ENCODE measurements at regions not wholly inside any gene's neighbourhood (a gene's known extent, or its start where the extent isn't known, plus 50 kb on each side); places are given as distances from the start of the nearest gene placed in this dataset.

GRCh38 chr11:33451364-33451763 is 194.2 kb downstream of the HIPK3 start:
- Histone ChIP-seq H3K4me3 (no peak overlapping the region), H3K27ac (no peak overlapping the region), H3K27me3 (peaks cover 5% of the 10 kb centered on the region), H3K36me3 (no peaks in the 10 kb centered on the region), H3K9me3 (no peaks in the 10 kb centered on the region), H3K4me1 (no peaks in the 10 kb centered on the region)
- 83% methylated on average over 2 of the region's 2 CpGs for WGBS
- TF ChIP-seq POLR2A (IDR thresholded peaks at IDR 0.05) (no peak), POLR2AphosphoS5 (IDR thresholded peaks at IDR 0.05) (no peak), CTCF (IDR thresholded peaks at IDR 0.05) (no peak), EP300 (IDR thresholded peaks at IDR 0.05) (no peak)
- DNase-seq (ENCODE audit: low spot score in 2 of 2), result no peak

GRCh38 chr11:33449798-33450197 is 192.6 kb downstream of the HIPK3 start:
- Histone ChIP-seq H3K27ac (no peak overlapping the region), H3K36me3 (no peaks in the 10 kb centered on the region), H3K4me1 (no peaks in the 10 kb centered on the region), H3K4me3 (no peak overlapping the region), H3K9me3 (no peaks in the 10 kb centered on the region), H3K27me3 (peaks cover 5% of the 10 kb centered on the region)
- DNase-seq (ENCODE audit: low spot score in 2 of 2), result no peak
- no peak for TF ChIP-seq EP300 (IDR thresholded peaks at IDR 0.05)
- TF ChIP-seq POLR2AphosphoS5 (IDR thresholded peaks at IDR 0.05), result no peak
- TF ChIP-seq CTCF (IDR thresholded peaks at IDR 0.05), result no peak
- TF ChIP-seq POLR2A (IDR thresholded peaks at IDR 0.05), result no peak
- WGBS, result 91% methylated on average over 3 of the region's 3 CpGs

- Histone ChIP-seq H3K36me3 (no peaks in the 10 kb centered on the region), H3K4me3 (no peak overlapping the region), H3K9me3 (no peaks in the 10 kb centered on the region), H3K27ac (no peak overlapping the region), H3K27me3 (peaks cover 5% of the 10 kb centered on the region), H3K4me1 (no peaks in the 10 kb centered on the region)
- WGBS, result 68% methylated on average over 5 of the region's 5 CpGs
- TF ChIP-seq POLR2A (IDR thresholded peaks at IDR 0.05) (no peak), POLR2AphosphoS5 (IDR thresholded peaks at IDR 0.05) (no peak), CTCF (IDR thresholded peaks at IDR 0.05) (no peak), EP300 (IDR thresholded peaks at IDR 0.05) (no peak)
- no peak for DNase-seq (ENCODE audit: low spot score in 2 of 2)
Observed at GRCh38 chr11:33448461-33449130, 191.4 kb downstream of the HIPK3 start.

- Histone ChIP-seq H3K9me3 (no peaks in the 10 kb centered on the region), H3K4me3 (no peak overlapping the region), H3K27me3 (peaks cover 5% of the 10 kb centered on the region), H3K36me3 (no peaks in the 10 kb centered on the region), H3K27ac (no peak overlapping the region), H3K4me1 (no peaks in the 10 kb centered on the region)
- no peak for DNase-seq (ENCODE audit: low spot score in 2 of 2)
- no peak for TF ChIP-seq POLR2A (IDR thresholded peaks at IDR 0.05)
- TF ChIP-seq POLR2AphosphoS5 (IDR thresholded peaks at IDR 0.05), result no peak
- TF ChIP-seq CTCF (IDR thresholded peaks at IDR 0.05), result no peak
- no peak for TF ChIP-seq EP300 (IDR thresholded peaks at IDR 0.05)
- 84% methylated on average over 1 of the region's 1 CpG for WGBS
Observed at GRCh38 chr11:33445761-33446161, 188.6 kb downstream of the HIPK3 start.

- Histone ChIP-seq H3K4me3 (no peak overlapping the region), H3K27me3 (peaks cover 5% of the 10 kb centered on the region), H3K9me3 (no peaks in the 10 kb centered on the region), H3K36me3 (no peaks in the 10 kb centered on the region), H3K27ac (no peak overlapping the region), H3K4me1 (no peaks in the 10 kb centered on the region)
- TF ChIP-seq POLR2A (IDR thresholded peaks at IDR 0.05) (no peak), EP300 (IDR thresholded peaks at IDR 0.05) (no peak), POLR2AphosphoS5 (IDR thresholded peaks at IDR 0.05) (no peak), CTCF (IDR thresholded peaks at IDR 0.05) (no peak)
- DNase-seq (ENCODE audit: low spot score in 2 of 2), result no peak
- 76% methylated on average over 4 of the region's 4 CpGs for WGBS
Observed at GRCh38 chr11:33444835-33445594, 187.8 kb downstream of the HIPK3 start.

All from suprapubic skin (tissue), 4 donors.